CD4-positive, alpha-beta T cell (primary cell): ENCODE measurements at regions not wholly inside any gene's neighbourhood (a gene's known extent, or its start where the extent isn't known, plus 50 kb on each side); places are given as distances from the start of the nearest gene placed in this dataset.

Source experiments
- ATAC-seq: fragments of 200-7000 bp; cut with Tn5 transposase; one replicate; pipeline ENCODE4 v1.10.0; 2022; ENCODE audit warnings: mild to moderate bottlenecking; ENCODE audit not compliant: poor library complexity
- CTCF ChIA-PET: fragments of 350-600 bp; sonication (Branson Sonifier 250); formaldehyde crosslinking; loops from one replicate; lab custom pipeline; 2021; ENCODE audit warnings: antibody characterized with exemption, inconsistent platforms; lab: Charles Lee
- POLR2A ChIA-PET: fragments of 350-600 bp; sonication (Branson Sonifier 250); formaldehyde crosslinking; loops from one replicate; lab custom pipeline; 2021; ENCODE audit warnings: antibody characterized with exemption, inconsistent platforms; lab: Charles Lee
- DNase-seq, 14 experiments: peaks; one replicate each; pipeline ENCODE4 v3.0.0-alpha.2; 2013 to 2020; ENCODE audit warnings: mixed read lengths in 2 of 14
- H3K27ac ChIP-seq, 2 donors: one replicate each; pipeline versions ENCODE4 v1.5.1 to v1.7.0; 2013; ENCODE audit warnings: low read length in 2 of 2, low read depth in 1 of 2, mild to moderate bottlenecking in 1 of 2
- H3K27me3 ChIP-seq, 2 experiments: 1 replicate in 1 of 2; 2 replicates in 1 of 2; pipeline versions ENCODE4 v1.6.1 to v1.7.0; 2013; ENCODE audit warnings: low read length in 2 of 2, control low read depth in 1 of 2, mild to moderate bottlenecking in 1 of 2, moderate library complexity in 1 of 2; ENCODE audit not compliant: insufficient read depth in 2 of 2, control insufficient read depth in 1 of 2
- H3K36me3 ChIP-seq: one replicate; pipeline ENCODE4 v1.6.1; 2013; ENCODE audit warnings: low read length, control low read depth; ENCODE audit not compliant: insufficient read depth
- H3K4me1 ChIP-seq: one replicate; pipeline ENCODE4 v1.6.1; 2013; ENCODE audit warnings: low read length, control low read depth; ENCODE audit not compliant: insufficient read depth
- H3K4me3 ChIP-seq: one replicate; pipeline ENCODE4 v1.5.1; 2013; ENCODE audit warnings: mild to moderate bottlenecking, low read length, moderate library complexity
- H3K9me3 ChIP-seq, 2 experiments: 1 replicate in 1 of 2; 2 replicates in 1 of 2; pipeline versions ENCODE4 v1.6.1 to v1.7.0; 2013; ENCODE audit warnings: low read length in 2 of 2, mild to moderate bottlenecking in 2 of 2, control low read depth in 1 of 2, moderate library complexity in 1 of 2; ENCODE audit not compliant: control insufficient read depth in 1 of 2, insufficient read depth in 1 of 2
- H3K27ac Mint-ChIP-seq: one replicate; pipeline ENCODE4 v1.8.0; 2020; ENCODE audit warnings: mixed read lengths
- H3K27me3 Mint-ChIP-seq: one replicate; pipeline ENCODE4 v1.8.0; 2021; ENCODE audit warnings: mixed read lengths
- H3K36me3 Mint-ChIP-seq: one replicate; pipeline ENCODE4 v1.8.0; 2021; ENCODE audit warnings: low read depth, mixed read lengths
- H3K4me1 Mint-ChIP-seq: one replicate; pipeline ENCODE4 v1.8.0; 2021; ENCODE audit warnings: low read depth, mixed read lengths
- H3K4me3 Mint-ChIP-seq: one replicate; pipeline ENCODE4 v1.8.0; 2020; ENCODE audit warnings: mild to moderate bottlenecking, mixed read lengths
- H3K9me3 Mint-ChIP-seq: one replicate; pipeline ENCODE4 v1.8.0; 2020; ENCODE audit warnings: mixed read lengths
- intact Hi-C, 2 experiments: fragments of 100-400 bp; cut with DNase I in 1 of 2; cut with micrococcal nuclease in 1 of 2; formaldehyde crosslinking; loops; one replicate each; pipeline versions ENCODE4 v1.15.1 to v1.9.0; 2023 to 2025; cut with DNase I, micrococcal nuclease
- TF ChIP-seq, protein P1 (sequence below): fragments of 200-600 bp; IDR thresholded peaks from one replicate; pipeline ENCODE4 v1.8.0; 2022; ENCODE audit warnings: antibody characterized with exemption, mild to moderate bottlenecking

- ATAC-seq, result no peak
- POLR2A ChIA-PET, result no interaction called here
Observed at GRCh38 chr3:78349571-78349970, 1309.7 kb downstream of the ROBO2 start.

DNA sequence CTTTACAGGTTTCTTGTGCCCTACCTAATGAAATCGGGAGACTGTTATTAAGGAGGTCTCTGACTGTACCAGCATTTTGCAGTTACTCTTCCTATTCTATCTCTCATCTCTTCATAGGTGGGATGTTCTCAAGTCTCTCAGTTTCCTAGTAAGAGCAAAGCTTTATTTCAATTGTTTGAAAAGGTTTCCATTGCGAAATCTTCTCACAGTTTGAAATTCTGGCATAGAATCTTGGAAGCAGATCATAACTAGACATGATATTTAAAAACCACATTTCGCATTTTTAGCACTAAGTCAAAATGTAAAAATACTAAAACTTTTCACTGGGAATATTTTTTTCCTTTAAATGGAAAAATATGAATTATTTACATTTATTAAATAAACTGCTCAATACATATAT is 1311.4 kb downstream of the ROBO2 start:
- H3K4me1 Mint-ChIP-seq, result no peaks in the 10 kb centered on the region
- TF ChIP-seq, protein P1, sequence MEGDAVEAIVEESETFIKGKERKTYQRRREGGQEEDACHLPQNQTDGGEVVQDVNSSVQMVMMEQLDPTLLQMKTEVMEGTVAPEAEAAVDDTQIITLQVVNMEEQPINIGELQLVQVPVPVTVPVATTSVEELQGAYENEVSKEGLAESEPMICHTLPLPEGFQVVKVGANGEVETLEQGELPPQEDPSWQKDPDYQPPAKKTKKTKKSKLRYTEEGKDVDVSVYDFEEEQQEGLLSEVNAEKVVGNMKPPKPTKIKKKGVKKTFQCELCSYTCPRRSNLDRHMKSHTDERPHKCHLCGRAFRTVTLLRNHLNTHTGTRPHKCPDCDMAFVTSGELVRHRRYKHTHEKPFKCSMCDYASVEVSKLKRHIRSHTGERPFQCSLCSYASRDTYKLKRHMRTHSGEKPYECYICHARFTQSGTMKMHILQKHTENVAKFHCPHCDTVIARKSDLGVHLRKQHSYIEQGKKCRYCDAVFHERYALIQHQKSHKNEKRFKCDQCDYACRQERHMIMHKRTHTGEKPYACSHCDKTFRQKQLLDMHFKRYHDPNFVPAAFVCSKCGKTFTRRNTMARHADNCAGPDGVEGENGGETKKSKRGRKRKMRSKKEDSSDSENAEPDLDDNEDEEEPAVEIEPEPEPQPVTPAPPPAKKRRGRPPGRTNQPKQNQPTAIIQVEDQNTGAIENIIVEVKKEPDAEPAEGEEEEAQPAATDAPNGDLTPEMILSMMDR, result no peak
- Histone ChIP-seq H3K4me1 (no peaks in the 10 kb centered on the region), H3K9me3 (peaks cover 0 to 18% of the 10 kb centered on the region in 2 experiments), H3K4me3 (no peak overlapping the region), H3K27me3 (no peaks in the 10 kb centered on the region), H3K27ac (no peak overlapping the region), H3K36me3 (no peaks in the 10 kb centered on the region)
- peaks cover 15% of the 10 kb centered on the region for H3K9me3 Mint-ChIP-seq
- no peak overlapping the region for H3K4me3 Mint-ChIP-seq
- intact Hi-C loops, result no loop called here
- no peak for DNase-seq
- no peaks in the 10 kb centered on the region for H3K36me3 Mint-ChIP-seq
- ChIA-PET CTCF (no interaction called here), POLR2A (interaction anchor here (0.6 kb wide), 1 partner anchor 158 kb away, joined by 3 read pairs; no protein-coding TSS in a partner anchor)
- H3K27me3 Mint-ChIP-seq, result no peaks in the 10 kb centered on the region
- no peak overlapping the region for H3K27ac Mint-ChIP-seq
- no peak for ATAC-seq

More at GRCh38 chr3:78349571-78349970, 1309.7 kb downstream of the ROBO2 start:
- Mint-ChIP-seq H3K27me3 (no peaks in the 10 kb centered on the region), H3K36me3 (no peaks in the 10 kb centered on the region), H3K27ac (no peak overlapping the region), H3K4me3 (no peak overlapping the region), H3K4me1 (no peaks in the 10 kb centered on the region), H3K9me3 (peaks cover 18% of the 10 kb centered on the region)
- no peak overlapping the region for H3K4me3 ChIP-seq
- CTCF ChIA-PET, result no interaction called here
- H3K4me1 ChIP-seq, result no peaks in the 10 kb centered on the region
- no peaks in the 10 kb centered on the region for H3K36me3 ChIP-seq
- DNase-seq, result no peak
- no peaks in the 10 kb centered on the region for H3K27me3 ChIP-seq
- H3K27ac ChIP-seq, result no peak overlapping the region
- intact Hi-C loops, result no loop called here
- TF ChIP-seq, protein P1, result no peak
- peaks cover 0 to 6% of the 10 kb centered on the region in 2 experiments for H3K9me3 ChIP-seq

- CTCF ChIA-PET, result no interaction called here
- TF ChIP-seq, protein P1, result no peak
- Mint-ChIP-seq H3K9me3 (peaks cover 13% of the 10 kb centered on the region), H3K27me3 (no peaks in the 10 kb centered on the region), H3K27ac (no peak overlapping the region), H3K4me1 (no peaks in the 10 kb centered on the region), H3K4me3 (no peak overlapping the region), H3K36me3 (no peaks in the 10 kb centered on the region)
- Histone ChIP-seq H3K36me3 (no peaks in the 10 kb centered on the region), H3K27me3 (no peaks in the 10 kb centered on the region), H3K4me3 (no peak overlapping the region), H3K4me1 (no peaks in the 10 kb centered on the region), H3K27ac (no peak overlapping the region), H3K9me3 (peaks cover 0 to 18% of the 10 kb centered on the region in 2 experiments)
- POLR2A ChIA-PET, result no interaction called here
- intact Hi-C loops, result no loop called here
- no peak for ATAC-seq
- no peak for DNase-seq
Observed at GRCh38 chr3:78353231-78353630, 1313.3 kb downstream of the ROBO2 start.
